AG20443 (cell line): ENCODE measurements at regions not wholly inside any gene's neighbourhood (a gene's known extent, or its start where the extent isn't known, plus 50 kb on each side); places are given as distances from the start of the nearest gene placed in this dataset.

Experiments used
- DNase-seq: peaks from one replicate; pipeline ENCODE4 v3.0.0; 2012; ENCODE audit warnings: low spot score, mixed read lengths

GRCh38 chr6:168908166-168908565 is 345.5 kb downstream of the THBS2 start:
- DNase-seq: peak; percentile 52

DNA sequence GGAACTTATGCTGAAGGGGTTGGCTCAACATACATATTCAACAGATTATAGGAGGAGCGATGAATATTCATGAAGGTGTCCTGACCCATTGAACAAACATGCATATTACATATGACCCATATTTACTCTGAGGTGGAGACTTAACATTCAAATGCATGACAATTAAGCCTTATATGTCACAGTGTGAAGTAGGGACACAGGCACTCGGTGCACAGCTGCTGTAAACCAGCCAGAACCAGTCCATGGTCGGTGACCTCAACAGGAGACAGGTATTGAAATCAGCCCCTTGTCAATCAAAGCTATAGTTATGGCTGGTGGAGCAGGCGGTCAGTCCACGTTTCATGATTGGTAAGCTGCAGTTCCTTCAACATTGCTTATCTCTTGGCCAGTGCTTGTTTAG is 347.3 kb downstream of the THBS2 start:
- no peak for DNase-seq

- no peak for DNase-seq
These were observed 348.1 kb downstream of the THBS2 start for GRCh38 chr6:168905451-168906090.

DNA sequence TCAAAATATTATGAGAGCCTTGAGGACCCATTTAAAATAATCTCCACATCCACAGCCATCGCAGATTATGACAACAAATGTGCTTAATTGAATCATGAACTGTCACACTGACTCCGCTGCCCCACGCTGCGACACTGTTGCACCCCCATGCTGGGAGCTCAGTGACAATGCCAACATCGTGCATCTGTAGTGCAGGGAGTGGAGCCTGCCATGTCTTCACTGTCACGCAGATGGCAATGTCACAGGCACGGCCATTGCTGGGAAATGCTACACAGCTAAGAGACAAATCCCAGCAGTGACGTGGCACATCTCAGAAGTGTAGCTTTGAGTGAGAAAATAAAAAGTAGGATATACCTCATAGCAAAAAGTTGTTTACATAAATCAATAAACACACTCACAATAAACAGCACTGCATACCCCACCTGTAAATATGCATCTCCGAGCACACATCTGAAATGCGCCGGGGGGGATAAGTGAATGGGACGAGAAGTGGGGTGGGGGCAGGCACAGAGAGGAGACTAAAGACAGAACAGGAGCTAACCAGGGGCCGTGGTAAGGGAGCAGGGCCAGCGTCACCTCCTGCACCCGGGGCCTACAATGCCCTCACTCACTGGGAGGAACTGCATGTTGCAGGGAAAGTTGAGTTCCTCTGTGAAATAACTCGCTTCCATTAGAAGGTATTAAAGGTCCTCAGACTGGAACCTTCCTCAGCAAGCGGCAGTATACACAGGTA is 349.9 kb downstream of the THBS2 start:
- no peak for DNase-seq

DNA sequence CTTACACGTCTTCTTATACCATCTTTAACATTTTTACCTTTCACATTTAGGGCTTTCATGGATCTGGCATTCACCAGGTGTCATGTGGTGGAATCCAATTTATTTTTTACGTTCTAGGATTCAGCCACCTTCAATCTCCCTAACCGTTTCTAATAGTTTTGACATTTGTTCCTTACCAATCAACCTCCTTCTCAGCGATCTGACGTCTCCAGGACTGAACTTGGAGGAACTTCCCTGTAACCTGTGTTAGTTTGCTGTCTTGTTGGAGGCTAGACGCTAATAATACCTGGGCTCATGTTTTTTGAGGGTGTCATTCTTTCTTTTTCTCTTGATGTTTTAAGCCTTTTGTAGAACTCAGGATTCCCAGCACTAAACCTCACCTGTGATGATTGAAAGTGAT is 351.6 kb downstream of the THBS2 start:
- no peak for DNase-seq

GRCh38 chr6:168901076-168901475 is 352.6 kb downstream of the THBS2 start:
- DNase-seq: no peak

GRCh38 chr6:168896321-168896720 is 357.3 kb downstream of the THBS2 start:
- DNase-seq: no peak

DNA sequence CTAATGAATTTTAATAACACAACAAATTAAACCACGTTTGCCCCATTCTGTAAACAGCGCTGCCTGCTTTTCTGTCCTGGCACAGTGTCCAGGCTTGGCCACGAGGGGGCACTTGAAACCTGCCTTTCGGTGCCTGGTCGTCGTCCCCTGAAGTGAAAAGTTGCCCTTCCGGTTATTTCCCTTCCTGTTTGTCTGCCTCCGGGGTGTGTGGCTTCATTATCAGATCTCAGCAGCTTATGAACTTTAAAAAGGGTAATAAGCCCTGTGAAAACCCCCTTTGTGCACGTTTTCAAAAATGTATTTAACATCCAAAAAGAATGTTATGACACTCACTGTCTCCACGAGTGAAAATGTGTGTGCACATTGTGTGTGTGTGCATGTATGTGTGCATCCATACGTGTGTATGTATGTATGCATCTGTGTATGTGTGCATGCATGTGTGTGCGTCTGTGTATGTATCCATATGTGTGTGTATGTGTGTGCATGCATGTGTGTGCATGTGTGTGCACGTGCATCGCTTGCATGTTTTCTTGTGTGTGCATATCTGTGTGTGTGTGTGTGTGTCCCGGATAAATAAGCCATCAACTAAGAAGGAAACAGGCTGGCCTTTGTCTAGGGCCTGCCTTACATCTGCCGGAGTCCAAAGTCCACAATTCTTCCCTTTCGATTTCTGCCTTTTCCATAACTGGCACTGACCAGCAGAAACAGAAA is 358.4 kb downstream of the THBS2 start:
- DNase-seq: peak; percentile 95

DNA sequence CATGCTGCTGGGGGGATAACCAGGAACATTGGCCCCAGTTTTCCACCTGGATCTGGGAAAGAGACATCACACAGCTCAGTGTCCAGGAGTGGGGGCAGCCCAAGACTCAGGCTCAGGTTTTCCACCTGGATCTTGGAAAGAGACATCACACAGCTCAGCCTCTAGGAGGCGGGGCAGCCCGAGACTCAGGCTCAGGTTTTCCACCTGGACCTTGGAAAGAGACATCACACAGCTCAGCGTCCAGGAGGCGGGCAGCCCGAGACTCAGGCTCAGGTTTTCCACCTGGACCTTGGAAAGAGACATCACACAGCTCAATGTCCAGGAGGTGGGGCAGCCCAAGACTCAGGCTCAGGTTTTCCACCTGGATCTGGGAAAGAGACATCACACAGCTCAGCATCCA is 361.6 kb downstream of the THBS2 start:
- DNase-seq: no peak

- no peak for DNase-seq
These were observed 362.7 kb downstream of the THBS2 start for GRCh38 chr6:168890981-168891365.

- DNase-seq: no peak
These were observed 363.2 kb downstream of the THBS2 start for GRCh38 chr6:168890306-168890980.

GRCh38 chr6:168888786-168889345 is 364.8 kb downstream of the THBS2 start:
- DNase-seq: no peak

GRCh38 chr6:168888102-168888501 is 365.5 kb downstream of the THBS2 start:
- no peak for DNase-seq

DNA sequence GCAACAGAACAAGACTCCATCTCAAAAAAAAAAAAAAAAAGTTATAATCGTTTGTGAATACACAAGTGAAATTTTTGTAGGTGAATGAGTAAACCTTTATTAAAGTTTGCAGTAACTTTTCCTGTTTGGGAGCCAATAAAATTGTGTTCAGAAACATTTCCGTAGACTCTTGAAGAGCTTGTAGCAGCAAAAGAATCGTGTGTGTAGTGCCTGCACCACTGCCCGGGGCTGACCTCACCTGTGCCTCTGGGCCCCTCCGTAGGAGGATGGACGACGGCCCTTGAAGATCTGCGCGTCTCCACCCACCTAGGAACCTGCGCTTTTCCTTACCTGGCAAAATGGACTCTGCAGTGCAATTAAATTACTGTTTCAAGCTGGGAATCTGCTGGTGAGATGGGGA is 366.0 kb downstream of the THBS2 start:
- DNase-seq: no peak

DNA sequence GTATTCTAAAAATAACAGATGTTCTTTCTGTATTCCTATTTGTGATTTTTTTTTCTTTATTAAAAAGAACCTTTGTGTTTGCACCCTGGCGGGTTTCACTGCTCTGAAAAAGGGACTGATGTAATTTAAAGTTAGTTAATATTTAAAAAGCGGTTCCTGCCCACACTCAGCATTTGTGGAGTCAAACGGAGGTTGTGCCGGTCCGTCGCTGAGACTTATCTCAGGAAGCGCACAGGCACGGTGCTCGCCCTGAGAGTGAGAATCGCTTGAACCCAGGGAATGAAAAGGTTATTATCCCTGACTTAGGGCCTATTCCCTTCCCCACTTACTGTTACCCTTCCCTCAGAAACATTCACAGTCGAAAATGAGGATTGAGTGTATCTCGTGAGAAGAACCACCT is 366.7 kb downstream of the THBS2 start:
- DNase-seq: no peak

GRCh38 chr6:168885751-168886742 is 367.6 kb downstream of the THBS2 start:
- no peak for DNase-seq

GRCh38 chr6:168885196-168885595 is 368.4 kb downstream of the THBS2 start:
- DNase-seq: no peak

DNA sequence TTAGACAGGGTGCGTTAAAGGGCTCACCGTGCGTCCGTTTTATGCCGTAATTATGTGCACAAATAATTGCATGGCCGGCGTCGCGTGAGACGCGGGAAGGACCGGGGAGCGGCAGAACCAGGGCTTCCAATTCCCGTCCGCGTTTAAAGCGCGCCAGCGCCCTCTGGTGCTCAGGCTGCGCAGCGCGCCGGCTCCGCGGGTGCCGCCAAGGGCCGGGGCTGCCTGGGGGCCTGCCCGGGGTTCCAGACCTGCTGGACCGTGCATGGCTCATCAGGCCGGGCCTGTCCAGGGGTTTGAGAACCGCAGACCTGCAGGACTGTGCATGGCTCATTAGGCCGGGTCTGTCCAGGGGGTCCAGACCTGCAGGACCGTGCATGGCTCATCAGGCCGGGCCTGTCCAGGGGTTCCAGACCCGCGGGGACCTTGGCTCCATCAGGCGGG is 369.0 kb downstream of the THBS2 start:
- DNase-seq: peak; percentile 96

GRCh38 chr6:168884050-168884645 is 369.5 kb downstream of the THBS2 start:
- no peak for DNase-seq

DNA sequence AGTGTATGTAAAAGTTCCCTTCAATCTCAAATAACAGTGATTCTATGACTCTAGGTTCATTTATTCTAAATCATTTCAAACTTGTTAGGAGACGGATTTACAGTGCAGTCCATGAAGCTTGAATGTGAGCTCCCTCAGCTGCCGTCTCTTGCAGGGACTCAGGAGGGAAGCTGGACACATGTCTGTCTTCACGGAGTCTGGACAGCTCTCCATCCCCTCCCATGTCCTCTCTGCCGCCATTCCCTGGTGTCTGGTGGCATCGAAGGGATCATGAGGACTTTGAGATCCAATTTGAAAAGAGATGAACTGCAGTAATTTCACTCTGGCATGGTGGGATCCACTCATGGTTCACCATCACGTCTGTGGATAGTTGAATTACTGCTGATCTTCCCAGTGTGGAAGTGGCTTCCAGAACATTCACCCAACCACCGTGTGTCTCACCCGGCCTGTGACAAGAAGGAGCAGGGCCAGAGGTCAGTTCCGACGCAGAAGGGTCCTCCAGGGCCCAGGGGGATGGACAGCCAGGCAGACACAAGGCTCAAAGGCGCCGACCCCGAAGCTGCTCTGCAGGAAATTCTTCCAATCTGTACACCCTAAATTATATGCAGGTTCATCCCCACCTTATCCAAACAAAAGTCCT is 370.1 kb downstream of the THBS2 start:
- DNase-seq: no peak
